ENCODE measurements at regions not wholly inside any gene's neighbourhood (a gene's known extent, or its start where the extent isn't known, plus 50 kb on each side); places are given as distances from the start of the nearest gene placed in this dataset.
A peak's percentile ranks its signal among the peaks of the same experiment; 100 is the strongest.

DNA sequence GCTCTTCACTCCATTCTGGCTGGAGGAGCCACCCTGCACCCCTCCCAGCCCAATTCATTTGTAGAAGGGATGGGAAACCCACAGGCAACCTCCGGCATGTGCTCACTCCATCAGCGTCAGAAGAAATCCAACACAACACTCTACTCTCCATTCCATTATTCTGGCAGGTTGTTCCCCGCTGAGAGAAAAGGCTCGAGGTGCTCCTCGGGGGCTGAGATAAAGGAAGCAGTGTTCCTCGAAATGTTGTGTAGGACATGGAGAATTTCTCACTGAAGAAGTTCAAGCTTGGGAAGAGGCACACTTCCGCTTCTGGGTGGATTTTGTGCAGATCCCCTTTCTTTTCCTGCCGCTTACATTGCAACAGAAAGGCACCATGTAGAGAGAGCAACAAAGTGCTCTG is 355.0 kb upstream of the CFAP20DC start:
- H3K4me3 Mint-ChIP-seq = no peak overlapping the region
- no peaks in the 10 kb centered on the region for H3K36me3 Mint-ChIP-seq
- ATAC-seq (no peak), DNase-seq (no peak)
- H3K27me3 Mint-ChIP-seq = peaks cover 2% of the 10 kb centered on the region
- no peak overlapping the region for H3K27ac Mint-ChIP-seq
- no peaks in the 10 kb centered on the region for H3K9me3 Mint-ChIP-seq (ENCODE audit: low read depth)
- CTCF ChIA-PET = no interaction called here
- H3K4me1 Mint-ChIP-seq = peaks cover 16% of the 10 kb centered on the region

DNA sequence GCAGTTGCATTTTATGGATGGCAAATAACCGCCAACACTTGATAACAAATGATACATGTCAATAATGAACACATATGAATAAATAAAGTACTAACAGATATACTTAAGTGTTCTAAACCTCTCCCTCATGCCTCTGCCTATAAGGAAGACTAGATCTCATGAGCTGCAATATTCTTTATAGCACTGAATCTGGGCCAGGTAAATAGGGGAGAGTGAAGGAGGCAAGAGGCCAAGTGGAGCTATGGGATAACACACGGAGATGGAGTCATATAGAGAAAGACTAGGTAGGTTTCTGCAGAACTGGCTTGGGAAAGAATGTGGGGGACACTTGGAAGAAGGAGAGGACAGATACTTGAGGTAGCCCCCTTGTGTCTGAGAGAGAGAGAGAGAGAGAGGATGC is 354.2 kb upstream of the CFAP20DC start:
- ATAC-seq (no peak), DNase-seq (no peak)
- Mint-ChIP-seq H3K9me3 (ENCODE audit: low read depth) (no peaks in the 10 kb centered on the region), H3K4me3 (no peak overlapping the region), H3K4me1 (peaks cover 16% of the 10 kb centered on the region), H3K36me3 (peaks cover 1% of the 10 kb centered on the region), H3K27ac (no peak overlapping the region), H3K27me3 (peaks cover 2% of the 10 kb centered on the region)
- CTCF ChIA-PET = interaction anchor here (1.2 kb wide), 1 partner anchor 8 kb away, joined by 3 read pairs; no protein-coding TSS in a partner anchor

- Mint-ChIP-seq H3K36me3 (peaks cover 1% of the 10 kb centered on the region), H3K27me3 (peaks cover 10% of the 10 kb centered on the region), H3K9me3 (ENCODE audit: low read depth) (no peaks in the 10 kb centered on the region), H3K4me1 (peaks cover 5% of the 10 kb centered on the region), H3K27ac (no peak overlapping the region), H3K4me3 (no peak overlapping the region)
- ATAC-seq (no peak), DNase-seq (no peak)
- CTCF ChIA-PET = interaction anchor here (1.5 kb wide), 1 partner anchor 17 kb away, joined by 4 read pairs; no protein-coding TSS in a partner anchor
These were observed 352.1 kb upstream of the CFAP20DC start for GRCh38 chr3:59401924-59402323.

- CTCF ChIA-PET = no interaction called here
- H3K4me1 Mint-ChIP-seq = peaks cover 24% of the 10 kb centered on the region
- H3K4me3 Mint-ChIP-seq = no peak overlapping the region
- peaks cover 3% of the 10 kb centered on the region for H3K9me3 Mint-ChIP-seq (ENCODE audit: low read depth)
- no peak overlapping the region for H3K27ac Mint-ChIP-seq
- DNase-seq = no peak
- H3K36me3 Mint-ChIP-seq = peaks cover 8% of the 10 kb centered on the region
- no peak for ATAC-seq
- peaks cover 3% of the 10 kb centered on the region for H3K27me3 Mint-ChIP-seq
These were observed 342.3 kb upstream of the CFAP20DC start for GRCh38 chr3:59392116-59392515.

DNA sequence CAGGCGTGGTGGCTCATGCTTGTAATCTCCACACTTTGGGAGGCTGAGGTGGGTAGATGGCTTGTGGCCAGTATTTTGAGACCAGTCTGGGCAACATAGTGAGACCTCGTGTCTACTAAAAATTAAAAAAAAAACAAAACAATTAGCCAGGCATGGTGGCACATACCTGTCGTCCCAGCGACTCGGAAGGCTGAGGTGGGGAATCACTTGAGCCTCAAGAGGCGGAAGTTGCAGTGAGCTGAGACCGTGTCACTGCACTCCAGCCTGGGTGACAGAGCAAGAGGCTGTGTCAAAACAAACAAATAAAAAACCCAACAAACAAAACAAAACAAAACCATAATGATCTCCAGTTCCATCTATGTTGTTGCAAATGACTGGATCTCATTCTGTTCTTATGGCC is 341.3 kb upstream of the CFAP20DC start:
- ATAC-seq = no peak
- H3K4me3 Mint-ChIP-seq = no peak overlapping the region
- peaks cover 10% of the 10 kb centered on the region for H3K36me3 Mint-ChIP-seq
- H3K4me1 Mint-ChIP-seq = peaks cover 33% of the 10 kb centered on the region
- no peak overlapping the region for H3K27ac Mint-ChIP-seq
- H3K9me3 Mint-ChIP-seq (ENCODE audit: low read depth) = peaks cover 3% of the 10 kb centered on the region
- no peaks in the 10 kb centered on the region for H3K27me3 Mint-ChIP-seq
- no peak for DNase-seq
- CTCF ChIA-PET = no interaction called here

DNA sequence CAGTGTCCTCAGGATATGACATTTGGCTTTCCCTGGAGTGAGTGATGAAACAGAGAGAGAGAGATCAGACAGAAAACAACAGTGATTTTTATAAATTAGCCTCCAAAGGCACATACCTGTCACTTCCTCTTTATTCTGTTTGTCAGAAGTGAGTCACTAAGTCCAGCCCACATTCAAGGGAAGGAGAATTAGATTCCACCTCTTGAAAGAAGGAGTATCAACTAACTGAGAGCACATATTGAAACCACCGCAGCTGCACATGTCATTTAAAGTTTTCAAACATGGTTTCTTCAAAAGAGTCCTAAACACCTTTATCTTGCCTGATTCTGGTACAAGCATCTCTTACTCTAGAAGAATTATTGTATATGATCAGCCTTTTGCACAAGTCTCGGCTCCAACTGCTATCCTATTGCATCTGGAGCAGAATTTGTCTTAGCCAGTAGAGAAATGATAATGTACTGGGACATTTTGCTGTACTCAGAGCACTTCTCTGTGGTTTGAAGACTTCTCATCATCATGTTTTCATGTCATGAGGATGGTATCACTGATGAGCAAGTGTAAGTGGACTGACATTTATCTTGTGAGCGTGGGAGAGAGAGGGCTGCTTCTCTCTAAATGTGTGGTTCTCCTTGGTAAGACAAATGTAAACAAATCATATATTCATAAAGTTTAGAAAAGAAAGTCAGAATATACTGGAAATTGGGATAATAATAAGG is 338.9 kb upstream of the CFAP20DC start:
- H3K27me3 Mint-ChIP-seq = no peaks in the 10 kb centered on the region
- peak; percentile 43 for ATAC-seq
- DNase-seq = no peak
- CTCF ChIA-PET = interaction anchor here (0.9 kb wide), 1 partner anchor 37 kb away, joined by 3 read pairs; no protein-coding TSS in a partner anchor
- H3K4me3 Mint-ChIP-seq = no peak overlapping the region
- peaks cover 53% of the 10 kb centered on the region for H3K4me1 Mint-ChIP-seq
- peaks cover 14% of the 10 kb centered on the region for H3K36me3 Mint-ChIP-seq
- H3K9me3 Mint-ChIP-seq (ENCODE audit: low read depth) = peaks cover 2% of the 10 kb centered on the region
- H3K27ac Mint-ChIP-seq = peak overlapping the region; percentile 76

- peaks cover 2% of the 10 kb centered on the region for H3K9me3 Mint-ChIP-seq (ENCODE audit: low read depth)
These were observed 336.3 kb upstream of the CFAP20DC start for GRCh38 chr3:59386165-59386564.

GRCh38 chr3:59385547-59385946 is 335.7 kb upstream of the CFAP20DC start:
- Mint-ChIP-seq H3K27ac (no peak overlapping the region), H3K36me3 (peaks cover 14% of the 10 kb centered on the region), H3K9me3 (ENCODE audit: low read depth) (peaks cover 2% of the 10 kb centered on the region)

More at GRCh38 chr3:59386165-59386564, 336.3 kb upstream of the CFAP20DC start:
- Mint-ChIP-seq H3K27me3 (no peaks in the 10 kb centered on the region), H3K4me1 (peaks cover 77% of the 10 kb centered on the region), H3K36me3 (peaks cover 14% of the 10 kb centered on the region), H3K4me3 (peak overlapping the region; percentile 42), H3K27ac (peak overlapping the region; percentile 86)
- CTCF ChIA-PET = interaction anchor here (0.8 to 1.4 kb wide), 4 partner anchors 24 to 69 kb away, joined by 3 read pairs; no protein-coding TSS in a partner anchor
- DNase-seq = no peak
- peak; percentile 73 for ATAC-seq

DNA sequence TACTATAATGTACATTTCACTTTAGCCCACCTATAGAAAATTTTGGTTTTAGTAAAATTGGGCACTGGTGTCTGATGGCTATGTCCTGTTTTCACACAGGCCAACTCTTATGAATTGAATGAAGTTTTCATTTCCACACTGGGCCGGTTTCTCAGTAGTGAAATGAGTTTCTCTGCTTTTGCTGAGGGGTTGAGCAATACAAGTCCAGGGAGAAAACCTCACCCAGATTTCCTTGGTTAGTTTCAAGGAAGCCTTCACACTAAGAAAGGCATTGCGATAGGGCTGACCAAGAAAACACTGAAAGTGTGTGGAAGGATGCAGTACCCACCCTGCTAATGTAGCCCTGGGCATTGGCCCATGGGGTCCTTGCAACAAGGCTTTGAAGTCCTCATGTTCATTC is 331.5 kb upstream of the CFAP20DC start:
- H3K36me3 Mint-ChIP-seq = peaks cover 7% of the 10 kb centered on the region
- H3K4me3 Mint-ChIP-seq = no peak overlapping the region
- DNase-seq (peak; percentile 41), ATAC-seq (peak; percentile 48)
- peaks cover 2% of the 10 kb centered on the region for H3K9me3 Mint-ChIP-seq (ENCODE audit: low read depth)
- H3K27me3 Mint-ChIP-seq = no peaks in the 10 kb centered on the region
- H3K27ac Mint-ChIP-seq = no peak overlapping the region
- peaks cover 50% of the 10 kb centered on the region for H3K4me1 Mint-ChIP-seq
- CTCF ChIA-PET = no interaction called here

More at GRCh38 chr3:59385547-59385946, 335.7 kb upstream of the CFAP20DC start:
- ATAC-seq = no peak
- CTCF ChIA-PET = interaction anchor here (1.4 kb wide), 1 partner anchor 40 kb away, joined by 3 read pairs; no protein-coding TSS in a partner anchor
- H3K4me3 Mint-ChIP-seq = no peak overlapping the region
- DNase-seq = no peak
- peaks cover 78% of the 10 kb centered on the region for H3K4me1 Mint-ChIP-seq
- no peaks in the 10 kb centered on the region for H3K27me3 Mint-ChIP-seq

DNA sequence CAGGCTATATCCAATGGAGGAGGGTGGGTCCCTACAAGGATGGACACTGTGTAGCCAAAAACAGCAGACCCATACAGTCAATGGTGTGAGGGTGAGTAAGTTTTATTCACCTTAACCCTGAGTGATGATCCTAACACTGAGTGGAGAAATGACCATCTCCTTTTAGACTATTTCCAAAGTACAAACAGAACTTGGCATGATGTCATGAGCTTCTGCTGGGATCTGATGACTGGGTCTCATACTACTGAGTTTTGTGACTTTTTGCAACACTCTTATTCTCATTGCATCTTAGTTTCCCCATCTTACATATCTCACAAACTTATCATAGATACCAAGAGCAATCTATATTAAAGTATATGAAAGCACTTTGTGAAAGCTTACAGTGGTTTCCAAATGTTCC is 330.3 kb upstream of the CFAP20DC start:
- peaks cover 40% of the 10 kb centered on the region for H3K4me1 Mint-ChIP-seq

GRCh38 chr3:59374818-59375211 is 325.0 kb upstream of the CFAP20DC start:
- CTCF ChIA-PET = interaction anchor here (1.1 kb wide), 1 partner anchor 25 kb away, joined by 3 read pairs; no protein-coding TSS in a partner anchor
- ATAC-seq = peak; percentile 45

More for the DNA sequence above, 330.3 kb upstream of the CFAP20DC start:
- DNase-seq (no peak), ATAC-seq (no peak)
- no peaks in the 10 kb centered on the region for H3K27me3 Mint-ChIP-seq
- H3K4me3 Mint-ChIP-seq = no peak overlapping the region
- H3K36me3 Mint-ChIP-seq = peaks cover 4% of the 10 kb centered on the region
- no peak overlapping the region for H3K27ac Mint-ChIP-seq
- CTCF ChIA-PET = interaction anchor here (0.5 kb wide), 1 partner anchor 61 kb away, joined by 3 read pairs; no protein-coding TSS in a partner anchor
- peaks cover 2% of the 10 kb centered on the region for H3K9me3 Mint-ChIP-seq (ENCODE audit: low read depth)

GRCh38 chr3:59374091-59374817 is 324.4 kb upstream of the CFAP20DC start:
- Mint-ChIP-seq H3K4me1 (peaks cover 6% of the 10 kb centered on the region), H3K36me3 (no peaks in the 10 kb centered on the region), H3K27ac (no peak overlapping the region), H3K27me3 (no peaks in the 10 kb centered on the region), H3K9me3 (ENCODE audit: low read depth) (no peaks in the 10 kb centered on the region), H3K4me3 (no peak overlapping the region)
- no peak for DNase-seq
- CTCF ChIA-PET = interaction anchor here (1.1 kb wide), 1 partner anchor 24 kb away, joined by 3 read pairs; no protein-coding TSS in a partner anchor
- ATAC-seq = no peak

More at GRCh38 chr3:59374818-59375211, 325.0 kb upstream of the CFAP20DC start:
- peak; percentile 46 for DNase-seq
- Mint-ChIP-seq H3K9me3 (ENCODE audit: low read depth) (no peaks in the 10 kb centered on the region), H3K27me3 (no peaks in the 10 kb centered on the region), H3K36me3 (no peaks in the 10 kb centered on the region), H3K4me1 (peaks cover 6% of the 10 kb centered on the region), H3K27ac (no peak overlapping the region), H3K4me3 (no peak overlapping the region)

GRCh38 chr3:59372346-59372745 is 322.5 kb upstream of the CFAP20DC start:
- no peak for DNase-seq
- no peaks in the 10 kb centered on the region for H3K9me3 Mint-ChIP-seq (ENCODE audit: low read depth)
- H3K27me3 Mint-ChIP-seq = no peaks in the 10 kb centered on the region
- no peak for ATAC-seq
- no peaks in the 10 kb centered on the region for H3K36me3 Mint-ChIP-seq
- H3K4me1 Mint-ChIP-seq = peaks cover 6% of the 10 kb centered on the region
- CTCF ChIA-PET = no interaction called here
- no peak overlapping the region for H3K27ac Mint-ChIP-seq
- H3K4me3 Mint-ChIP-seq = no peak overlapping the region
